ENCODE measurements at regions not wholly inside any gene's neighbourhood (a gene's known extent, or its start where the extent isn't known, plus 50 kb on each side); places are given as distances from the start of the nearest gene placed in this dataset.
"Not testable (repeated sequence)": the region's sequence is repeated elsewhere in the genome, so short reads cannot be mapped to it uniquely, and the experiment has no call there.

DNA sequence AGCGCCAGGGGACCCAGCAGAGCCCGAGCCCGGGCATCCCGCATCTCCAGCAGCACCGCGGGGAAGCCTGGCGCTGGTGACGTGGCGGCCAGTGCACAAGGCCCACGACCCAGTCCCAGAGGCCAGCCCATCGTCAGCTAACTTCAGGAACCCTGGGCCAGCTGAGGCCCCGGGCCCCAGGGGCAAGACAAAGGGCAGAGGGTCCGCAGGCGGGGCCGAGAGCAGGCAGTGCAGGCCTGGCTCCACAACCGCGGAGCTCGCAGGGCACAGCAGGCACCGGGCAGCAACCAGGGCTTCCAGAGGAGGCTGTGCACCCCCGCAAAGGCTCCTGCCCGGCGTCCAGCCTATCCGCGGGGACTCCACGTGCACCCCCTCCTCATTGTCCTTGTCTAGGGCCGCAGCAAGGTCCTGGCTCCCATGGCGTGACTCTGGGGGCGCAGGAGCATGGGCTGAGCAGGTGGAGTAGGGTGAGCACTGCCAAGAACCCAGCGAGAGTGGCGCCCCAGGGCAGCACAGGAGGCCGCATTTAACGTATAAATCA, 352.5 kb downstream of the KCNJ18 start:
- FAIRE-seq; DNase-seq (ENCODE audit: insufficient read length, low spot score): not testable (repeated sequence)

DNA sequence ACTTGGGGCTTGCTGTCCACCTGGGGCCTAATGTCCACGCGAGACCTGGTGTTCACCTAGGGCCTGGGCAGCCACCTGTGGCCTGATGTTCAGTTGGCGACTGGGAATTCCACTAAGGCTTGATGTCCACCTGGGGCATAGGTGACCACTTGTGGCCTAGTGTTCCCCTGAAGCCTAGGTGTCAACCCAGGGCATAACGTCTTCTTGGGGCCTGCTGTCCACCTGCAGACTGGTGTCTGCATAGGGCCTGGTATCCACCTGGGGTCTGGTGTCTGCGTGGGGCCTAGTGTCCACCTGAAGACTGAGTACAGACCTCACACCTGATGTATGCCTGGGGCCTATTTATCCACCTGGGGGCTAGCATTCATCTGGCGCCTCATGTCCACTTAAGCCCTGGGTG, 355.2 kb downstream of the KCNJ18 start:
- FAIRE-seq; DNase-seq (ENCODE audit: insufficient read length, low spot score): not testable (repeated sequence)

DNA sequence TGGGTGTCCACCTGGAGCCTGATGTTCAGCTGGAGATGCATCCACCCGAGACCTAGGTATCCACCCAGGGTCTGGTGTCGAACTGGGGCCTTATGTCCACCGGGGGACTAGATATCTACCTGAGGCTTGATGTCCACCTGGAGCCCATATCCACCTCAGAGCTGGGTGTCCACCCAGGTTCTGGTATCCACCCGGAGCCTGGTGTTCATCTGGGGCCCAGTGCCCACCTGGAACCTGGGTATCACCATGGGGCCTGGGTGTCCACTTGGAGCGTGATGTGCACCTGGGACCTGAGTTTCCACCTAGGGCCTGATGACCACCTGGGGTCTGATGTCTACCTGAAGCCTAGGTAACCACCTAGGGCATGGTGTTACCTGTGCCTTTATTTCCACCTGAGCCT, 355.9 kb downstream of the KCNJ18 start:
- FAIRE-seq; DNase-seq (ENCODE audit: insufficient read length, low spot score): not testable (repeated sequence)

DNA sequence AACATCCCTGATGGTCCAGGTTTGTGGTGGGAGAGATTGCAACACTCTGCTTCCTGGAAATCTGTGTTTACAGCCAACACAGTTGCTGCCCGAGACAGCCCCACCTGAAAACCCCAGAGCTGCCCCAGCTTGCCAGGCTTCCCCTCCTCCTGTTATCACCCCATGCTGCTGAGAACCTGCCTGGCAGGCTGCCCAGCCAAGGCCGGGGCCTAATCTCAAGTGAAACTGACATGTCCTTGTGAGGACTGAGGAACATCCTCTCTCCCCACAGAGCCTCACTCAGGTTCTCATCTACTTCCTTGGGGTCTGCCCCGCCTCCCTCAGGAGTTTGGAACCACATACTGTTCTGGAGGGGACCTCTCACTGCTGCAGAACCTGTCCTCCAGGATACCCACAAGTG, 358.4 kb downstream of the KCNJ18 start:
- FAIRE-seq; DNase-seq (ENCODE audit: insufficient read length, low spot score): not testable (repeated sequence)

DNA sequence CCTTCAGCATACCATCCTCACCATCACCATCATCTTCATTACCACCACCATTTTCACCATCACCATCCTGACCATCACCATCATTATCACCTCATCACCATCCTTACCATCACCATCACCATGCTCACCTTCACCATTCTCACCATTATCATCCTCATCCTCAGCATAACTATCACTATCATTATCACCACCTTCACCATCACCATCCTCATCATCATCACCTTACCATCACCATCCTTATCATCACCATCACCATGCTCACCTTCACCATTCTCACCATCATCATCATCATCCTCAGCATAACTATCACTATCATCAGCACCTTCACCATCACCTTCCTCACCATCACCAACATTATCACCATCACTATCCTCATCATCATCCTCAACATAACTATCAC, 360.4 kb downstream of the KCNJ18 start:
- FAIRE-seq, result not testable (repeated sequence)

GRCh38 chr17:22056566-22056965, 364.2 kb downstream of the KCNJ18 start:
- not testable (repeated sequence) for DNase-seq (ENCODE audit: insufficient read length, low spot score); FAIRE-seq

More for the DNA sequence above, 360.4 kb downstream of the KCNJ18 start:
- DNase-seq (ENCODE audit: insufficient read length, low spot score), result not testable (repeated sequence)

GRCh38 chr17:22075918-22076317, 383.6 kb downstream of the KCNJ18 start:
- FAIRE-seq; DNase-seq (ENCODE audit: insufficient read length, low spot score): not testable (repeated sequence)

- FAIRE-seq; DNase-seq (ENCODE audit: insufficient read length, low spot score): not testable (repeated sequence)
These were observed 396.3 kb downstream of the KCNJ18 start for GRCh38 chr17:22088589-22088988.

- DNase-seq (ENCODE audit: insufficient read length, low spot score), result no peak
- FAIRE-seq, result no peak
- no peak for TF ChIP-seq CTCF (IDR thresholded peaks at IDR 0.05; ENCODE audit: insufficient read depth, missing control alignments)
These were observed 398.1 kb downstream of the KCNJ18 start for GRCh38 chr17:22090263-22090935.

GRCh38 chr17:22091041-22091679, 398.8 kb downstream of the KCNJ18 start:
- not testable (repeated sequence) for DNase-seq (ENCODE audit: insufficient read length, low spot score); FAIRE-seq

DNA sequence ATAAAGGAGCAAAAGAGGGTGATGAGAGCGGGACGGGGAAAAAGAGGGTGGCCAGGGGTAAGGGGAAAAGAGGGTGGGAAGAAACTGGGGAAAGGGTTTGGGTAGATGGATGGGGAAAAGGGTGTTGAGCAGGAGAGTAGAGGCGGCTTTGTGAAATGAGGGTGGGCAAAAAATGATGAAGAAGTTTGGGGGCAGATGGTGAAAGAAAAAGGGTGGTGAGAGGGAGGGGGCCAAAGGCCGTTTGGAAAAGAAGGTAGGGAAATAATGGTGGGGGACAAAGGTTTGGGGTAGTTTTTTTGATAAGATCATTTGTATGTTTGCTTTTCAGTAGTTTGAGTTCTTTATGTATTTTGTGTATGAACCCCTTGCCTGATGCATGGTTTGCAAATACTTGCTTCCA, 399.5 kb downstream of the KCNJ18 start:
- not testable (repeated sequence) for FAIRE-seq; DNase-seq (ENCODE audit: insufficient read length, low spot score)

DNA sequence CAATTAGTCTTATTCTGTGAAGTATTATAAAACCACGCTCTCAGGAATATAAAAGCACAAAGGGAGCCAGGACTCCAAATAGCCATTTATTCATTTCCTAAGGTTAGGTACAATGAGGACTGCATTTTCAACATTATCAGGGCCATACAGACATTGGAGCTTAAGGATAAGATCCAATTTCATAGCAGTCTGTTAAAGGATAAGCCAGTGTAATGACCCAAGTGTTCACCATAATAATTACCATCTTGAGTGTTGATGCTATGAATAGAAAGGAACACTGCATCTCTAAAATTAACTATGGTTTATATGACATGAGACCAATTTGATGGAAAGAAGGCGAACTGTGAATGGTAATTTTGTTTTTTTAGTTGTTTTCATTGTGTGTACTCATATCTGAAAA, 403.1 kb downstream of the KCNJ18 start:
- DNase-seq (ENCODE audit: insufficient read length, low spot score); FAIRE-seq: not testable (repeated sequence)

- not testable (repeated sequence) for FAIRE-seq; DNase-seq (ENCODE audit: insufficient read length, low spot score)
These were observed 407.3 kb downstream of the KCNJ18 start for GRCh38 chr17:22099633-22100032.

DNA sequence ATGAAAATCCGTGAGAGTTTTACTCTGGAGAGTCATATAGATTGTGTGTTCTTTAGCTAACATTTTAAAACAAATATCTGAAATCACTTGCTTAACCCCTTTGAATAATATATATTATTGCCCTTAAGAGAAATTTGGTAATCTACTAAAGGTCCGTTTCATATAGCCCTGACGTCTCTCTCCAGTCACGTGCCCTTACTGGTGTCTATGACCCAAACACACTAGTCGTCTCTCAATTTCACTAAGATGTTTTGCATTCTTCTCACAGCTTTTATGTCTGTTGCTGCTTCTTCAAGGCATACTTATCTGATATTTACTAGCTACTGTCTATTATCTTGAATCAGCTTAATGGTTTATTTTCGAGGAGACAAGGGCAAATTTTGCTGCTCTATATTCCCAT, 409.9 kb downstream of the KCNJ18 start:
- no peak for TF ChIP-seq CTCF (IDR thresholded peaks at IDR 0.05; ENCODE audit: insufficient read depth, missing control alignments)
- DNase-seq (ENCODE audit: insufficient read length, low spot score) (no peak), FAIRE-seq (no peak)

DNA sequence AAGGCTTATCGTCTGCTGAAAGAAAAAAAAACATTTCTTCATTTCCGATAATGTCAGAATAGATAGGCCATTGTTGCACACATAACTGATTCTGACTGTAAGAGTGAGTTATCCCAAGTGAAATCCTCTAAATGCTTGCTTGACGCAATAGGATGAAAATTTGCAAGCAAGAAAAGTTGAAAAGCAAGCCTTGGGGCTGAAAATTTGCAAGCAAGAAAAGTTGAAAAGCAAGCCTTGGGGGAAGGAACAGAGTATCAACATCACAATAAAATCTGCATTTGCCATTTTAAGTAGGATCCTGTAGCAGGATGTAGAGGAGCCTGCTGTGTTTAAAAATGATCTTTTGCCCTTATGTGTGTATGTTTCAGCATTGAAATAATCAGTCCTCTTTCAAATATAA, 424.4 kb downstream of the KCNJ18 start:
- not testable (repeated sequence) for DNase-seq (ENCODE audit: insufficient read length, low spot score); FAIRE-seq

GRCh38 chr17:22117401-22117800, 425.1 kb downstream of the KCNJ18 start:
- not testable (repeated sequence) for FAIRE-seq; DNase-seq (ENCODE audit: insufficient read length, low spot score)

- FAIRE-seq, result not testable (repeated sequence)
These were observed 426.7 kb downstream of the KCNJ18 start for GRCh38 chr17:22119016-22119415.

GRCh38 chr17:22119751-22120150, 427.4 kb downstream of the KCNJ18 start:
- DNase-seq (ENCODE audit: insufficient read length, low spot score); FAIRE-seq: not testable (repeated sequence)

More at GRCh38 chr17:22119016-22119415, 426.7 kb downstream of the KCNJ18 start:
- DNase-seq (ENCODE audit: insufficient read length, low spot score), result not testable (repeated sequence)
